ENCODE measurements at regions not wholly inside any gene's neighbourhood (a gene's known extent, or its start where the extent isn't known, plus 50 kb on each side); places are given as distances from the start of the nearest gene placed in this dataset.

DNA sequence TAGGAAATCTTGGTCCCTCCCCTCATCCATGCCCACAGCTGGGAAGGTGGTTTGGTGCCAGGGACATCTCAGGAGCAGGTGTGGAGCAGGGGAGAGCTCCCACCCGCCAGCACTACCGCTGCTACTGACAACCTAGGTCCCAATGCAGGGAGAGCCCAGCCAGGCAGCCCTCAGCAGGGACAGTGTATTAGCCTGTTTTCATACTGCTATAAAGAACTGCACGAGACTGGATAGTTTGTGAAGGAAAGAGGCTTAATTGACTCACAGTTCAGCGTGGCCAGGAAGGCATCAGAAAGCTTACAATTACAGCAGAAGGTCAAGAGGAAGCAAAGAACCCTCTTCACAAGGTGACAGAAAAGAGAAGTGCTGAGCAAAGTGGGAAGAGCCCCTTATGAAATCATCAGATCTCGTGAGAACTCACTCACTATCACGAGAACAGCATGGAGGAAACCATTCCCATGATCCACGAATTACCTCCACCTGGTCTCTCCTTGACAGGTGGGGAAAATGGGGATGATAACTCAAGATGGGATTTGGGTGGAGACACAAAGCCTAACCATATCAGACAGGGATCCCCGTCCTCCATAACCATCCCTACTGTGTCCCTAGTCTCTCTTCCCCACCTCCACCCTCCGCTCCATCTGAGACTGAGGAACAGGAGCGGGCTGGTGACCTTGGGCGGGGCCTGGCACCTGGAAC is 218.6 kb downstream of the TBC1D2B start:
- TF ChIP-seq, protein P1, sequence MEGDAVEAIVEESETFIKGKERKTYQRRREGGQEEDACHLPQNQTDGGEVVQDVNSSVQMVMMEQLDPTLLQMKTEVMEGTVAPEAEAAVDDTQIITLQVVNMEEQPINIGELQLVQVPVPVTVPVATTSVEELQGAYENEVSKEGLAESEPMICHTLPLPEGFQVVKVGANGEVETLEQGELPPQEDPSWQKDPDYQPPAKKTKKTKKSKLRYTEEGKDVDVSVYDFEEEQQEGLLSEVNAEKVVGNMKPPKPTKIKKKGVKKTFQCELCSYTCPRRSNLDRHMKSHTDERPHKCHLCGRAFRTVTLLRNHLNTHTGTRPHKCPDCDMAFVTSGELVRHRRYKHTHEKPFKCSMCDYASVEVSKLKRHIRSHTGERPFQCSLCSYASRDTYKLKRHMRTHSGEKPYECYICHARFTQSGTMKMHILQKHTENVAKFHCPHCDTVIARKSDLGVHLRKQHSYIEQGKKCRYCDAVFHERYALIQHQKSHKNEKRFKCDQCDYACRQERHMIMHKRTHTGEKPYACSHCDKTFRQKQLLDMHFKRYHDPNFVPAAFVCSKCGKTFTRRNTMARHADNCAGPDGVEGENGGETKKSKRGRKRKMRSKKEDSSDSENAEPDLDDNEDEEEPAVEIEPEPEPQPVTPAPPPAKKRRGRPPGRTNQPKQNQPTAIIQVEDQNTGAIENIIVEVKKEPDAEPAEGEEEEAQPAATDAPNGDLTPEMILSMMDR (CRISPR knock-in tag; IDR thresholded peaks at IDR 0.05) = no peak
- no peak for TF ChIP-seq EZH2 (conservative IDR thresholded peaks at IDR 0.05; ENCODE audit: low read depth, low read length)
